ENCODE measurements at regions not wholly inside any gene's neighbourhood (a gene's known extent, or its start where the extent isn't known, plus 50 kb on each side); places are given as distances from the start of the nearest gene placed in this dataset.

DNA sequence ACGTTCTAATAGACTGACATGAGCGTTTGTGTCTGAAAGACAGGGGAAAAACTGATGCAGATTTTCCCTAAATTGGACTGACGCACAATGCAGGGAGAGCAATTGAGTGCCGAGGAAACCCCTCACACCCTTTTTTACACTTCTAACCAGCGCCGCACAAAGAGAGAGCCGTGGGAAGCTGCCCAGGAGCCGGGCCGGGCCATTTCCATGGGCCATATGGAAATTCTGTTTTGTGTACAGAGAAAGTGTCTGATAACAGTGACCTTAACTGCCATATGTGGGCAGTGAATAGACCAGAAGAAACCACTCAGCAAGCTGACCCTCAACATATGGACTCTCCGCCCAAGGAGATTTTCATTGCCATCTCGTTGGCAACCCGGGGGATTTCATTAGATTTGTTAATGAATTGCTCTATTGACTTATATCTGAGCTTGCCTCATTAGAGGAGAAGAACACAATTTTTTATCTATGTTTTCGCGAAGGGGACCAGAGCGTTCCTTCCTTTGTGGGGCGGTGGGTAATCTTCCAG lies 225.9 kb upstream of the IRX3 start:
- no peak for DNase-seq

DNA sequence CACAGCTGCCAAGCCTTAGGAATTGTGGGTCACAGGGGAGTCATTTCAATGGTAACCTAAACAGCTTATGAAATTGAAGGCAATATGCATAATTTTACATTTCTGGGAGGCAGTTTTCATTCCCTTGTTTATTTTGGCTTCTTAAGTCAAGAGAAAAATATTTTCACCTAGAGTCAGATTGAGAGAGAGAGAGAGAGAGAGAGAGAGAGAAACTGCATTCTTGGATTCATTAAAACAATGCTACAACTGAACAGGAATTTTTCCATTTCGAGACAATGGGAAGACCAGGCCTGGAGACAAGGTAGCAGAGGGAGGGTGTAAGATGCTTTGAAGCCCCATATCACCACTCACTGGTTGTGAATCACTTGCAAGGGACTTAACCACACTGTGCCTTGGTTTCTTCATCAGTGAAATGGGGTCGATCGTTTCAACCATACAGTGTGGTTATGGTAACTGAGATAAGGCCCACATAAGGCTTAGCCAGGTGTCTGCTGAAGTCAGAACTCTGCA lies 224.7 kb upstream of the IRX3 start:
- peak; percentile 55 for DNase-seq

- DNase-seq: peak; percentile 18
Observed at GRCh38 chr16:54510685-54511221, 224.2 kb upstream of the IRX3 start.

DNA sequence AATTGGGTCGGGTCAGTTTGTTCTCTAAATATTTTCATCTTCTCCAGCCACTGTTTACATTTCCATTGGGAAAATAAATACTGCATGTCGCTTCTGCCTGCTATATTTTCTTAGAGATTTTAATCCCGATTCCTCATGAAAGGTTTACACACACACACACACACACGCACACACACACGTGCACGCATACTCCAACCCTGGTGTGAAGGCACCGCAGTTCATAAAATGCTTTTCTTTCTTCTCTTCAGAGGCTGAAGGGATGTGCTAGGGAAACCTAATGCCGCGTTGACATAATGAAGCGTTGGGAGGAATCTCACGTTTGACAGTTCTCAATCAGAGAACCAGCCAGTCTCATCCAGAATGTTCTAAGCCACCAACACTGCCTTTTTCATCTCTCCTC lies 222.9 kb upstream of the IRX3 start:
- DNase-seq: no peak

- no peak for DNase-seq
Observed at GRCh38 chr16:54508351-54508750, 221.8 kb upstream of the IRX3 start.

DNA sequence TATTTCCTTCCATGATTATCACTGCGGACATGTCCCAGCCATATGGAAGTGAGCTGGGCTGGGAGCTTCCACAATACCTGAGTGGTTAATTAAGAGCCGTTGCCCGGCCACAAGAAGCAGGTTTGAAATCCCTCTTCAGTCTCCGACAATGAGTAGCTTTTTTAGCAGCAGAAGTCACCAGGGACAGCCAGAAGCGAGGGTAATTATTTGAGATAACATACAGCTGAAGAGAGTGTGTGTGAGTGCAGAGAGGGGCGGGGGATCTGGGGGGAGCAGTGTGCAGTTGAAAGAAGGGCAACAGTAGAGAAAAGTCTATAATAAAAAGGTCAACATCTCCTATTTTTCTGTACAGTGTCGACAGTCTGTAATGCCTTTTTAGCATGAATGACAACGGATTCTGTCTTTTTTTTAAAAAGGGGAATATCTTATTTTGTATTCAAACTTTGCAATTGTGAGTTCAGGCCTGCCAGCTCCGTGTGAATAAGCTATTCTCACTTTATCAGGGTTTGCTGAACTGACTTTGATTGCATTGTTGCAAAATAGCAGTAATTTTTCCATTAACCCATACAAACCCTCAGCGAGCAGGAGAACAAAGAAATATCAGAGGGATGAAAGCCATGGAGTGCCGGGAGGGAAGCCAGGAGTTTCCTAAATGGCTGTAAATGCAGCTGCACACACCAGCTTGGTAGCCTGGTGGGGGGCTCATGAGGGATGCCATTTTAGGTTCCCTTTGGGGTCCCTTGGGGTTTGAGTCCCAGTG lies 220.3 kb upstream of the IRX3 start:
- no peak for DNase-seq

DNA sequence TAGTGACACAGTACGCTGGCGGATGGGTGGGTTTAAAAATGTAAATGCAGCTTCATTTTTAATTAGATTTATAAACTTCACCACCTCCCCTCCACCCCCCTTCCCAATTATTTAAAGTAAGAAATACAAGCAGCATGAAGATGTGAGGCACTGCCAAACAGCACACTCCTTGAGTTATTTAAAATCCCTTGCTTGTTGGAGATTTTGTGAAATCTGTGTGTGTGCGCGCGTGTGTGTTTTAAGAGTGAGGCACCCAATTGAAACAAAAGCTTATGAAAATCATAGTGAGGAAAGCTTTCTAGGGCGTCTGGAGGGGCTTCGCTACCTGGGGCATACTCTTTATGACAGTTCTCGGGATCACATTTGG lies 219.6 kb upstream of the IRX3 start:
- DNase-seq: no peak

GRCh38 chr16:54505549-54506213 lies 219.1 kb upstream of the IRX3 start:
- no peak for DNase-seq

DNA sequence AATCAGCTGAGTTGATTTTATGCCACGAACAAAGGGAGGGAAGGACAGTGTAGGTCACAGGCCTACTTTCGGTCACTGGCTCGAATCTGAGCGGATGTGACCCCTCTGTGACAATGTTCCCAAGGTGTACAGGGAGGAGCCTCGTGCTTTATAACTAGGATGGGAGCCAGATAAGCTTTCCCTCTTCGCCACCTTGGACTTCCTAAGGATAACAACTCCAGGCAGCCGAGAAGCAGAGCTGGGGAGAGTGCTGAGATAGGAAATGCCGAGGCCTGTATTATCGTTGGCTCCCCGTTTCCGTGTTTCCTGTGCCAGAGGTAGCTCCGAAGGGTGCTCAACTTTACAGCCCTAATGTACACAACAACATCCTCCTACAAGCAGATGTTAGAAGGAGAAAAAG lies 217.8 kb upstream of the IRX3 start:
- DNase-seq: no peak

DNA sequence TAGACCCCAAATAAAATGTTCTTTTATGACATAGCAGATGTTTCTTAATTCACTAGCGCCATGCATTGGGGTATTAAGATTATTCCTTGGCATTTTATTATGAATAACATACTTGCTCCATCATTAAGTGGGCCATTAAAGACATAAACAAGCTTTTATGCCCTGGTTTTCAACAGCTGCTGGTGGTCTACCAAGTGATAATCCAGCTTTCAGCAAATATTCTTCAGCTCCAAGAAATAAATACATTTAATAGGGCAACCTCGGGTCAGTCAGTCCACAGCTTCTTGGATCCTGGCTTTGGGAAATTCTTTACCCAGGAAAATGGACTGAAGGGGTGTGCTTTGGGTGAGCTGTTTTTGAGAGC lies 217.3 kb upstream of the IRX3 start:
- DNase-seq: no peak

GRCh38 chr16:54503011-54503855 lies 216.6 kb upstream of the IRX3 start:
- DNase-seq: peak; percentile 27

- DNase-seq: no peak
Observed at GRCh38 chr16:54501797-54502196, 215.2 kb upstream of the IRX3 start.

GRCh38 chr16:54493594-54493993 lies 207.0 kb upstream of the IRX3 start:
- DNase-seq: no peak

DNA sequence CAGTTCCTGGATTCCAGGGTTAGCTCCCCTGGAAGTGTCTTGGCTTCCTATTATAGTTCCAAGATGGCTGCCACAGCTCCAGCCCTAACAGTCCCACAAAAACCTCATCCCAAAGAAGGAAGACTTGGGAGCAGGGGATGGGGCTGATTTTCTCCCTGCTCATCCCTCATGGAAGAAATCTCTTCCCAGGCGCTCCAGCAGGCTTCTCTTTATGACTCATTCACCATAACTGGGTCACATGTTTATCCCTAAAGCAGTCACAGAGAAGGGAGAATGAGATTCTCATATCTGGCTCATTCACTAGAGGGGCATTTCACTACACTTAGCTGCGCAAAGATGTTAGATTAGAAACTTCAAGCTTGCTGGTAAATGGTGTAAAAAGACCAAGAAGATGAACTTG lies 206.5 kb upstream of the IRX3 start:
- DNase-seq: no peak

- DNase-seq: no peak
Observed at GRCh38 chr16:54490112-54490488, 203.5 kb upstream of the IRX3 start.

GRCh38 chr16:54489225-54490111 lies 202.9 kb upstream of the IRX3 start:
- DNase-seq: no peak

- no peak for DNase-seq
Observed at GRCh38 chr16:54488729-54489128, 202.1 kb upstream of the IRX3 start.

GRCh38 chr16:54487933-54488332 lies 201.3 kb upstream of the IRX3 start:
- no peak for DNase-seq

GRCh38 chr16:54484700-54485099 lies 198.1 kb upstream of the IRX3 start:
- DNase-seq: no peak

- no peak for DNase-seq
Observed at GRCh38 chr16:54482892-54483574, 196.4 kb upstream of the IRX3 start.

- DNase-seq: no peak
Observed at GRCh38 chr16:54480429-54480828, 193.8 kb upstream of the IRX3 start.

Data from muscle of arm (tissue), 1 donor.